HepG2 (cell line): ENCODE measurements at regions not wholly inside any gene's neighbourhood (a gene's known extent, or its start where the extent isn't known, plus 50 kb on each side); places are given as distances from the start of the nearest gene placed in this dataset.

ENCODE experiments used
- ATAC-seq: fragments of 200-7000 bp; cut with Tn5 transposase; 3 replicates; pipeline ENCODE4 v1.9.1; 2020; ENCODE audit warnings: mild to moderate bottlenecking, moderate library complexity
- BruUV-seq: library from RNA; stranded (reverse); fragments of 400-500 nt; replicated peaks from 2 replicates; lab custom pipeline; 2021; lab: Mats Ljungman, UMichigan
- CTCF ChIA-PET: fragments of 300-600 bp; formaldehyde crosslinking; extraction: SDS; loops from one replicate; lab custom pipeline; 2021; ENCODE audit warnings: low total read pairs, inconsistent platforms, low intra/inter-chr PET ratio; lab: Yijun Ruan, JAX
- POLR2A ChIA-PET: fragments of 350-600 bp; sonication (Branson Sonifier 250); formaldehyde crosslinking; loops from one replicate; lab custom pipeline; 2020; ENCODE audit warnings: antibody characterized with exemption, inconsistent platforms; lab: Yijun Ruan, JAX
- DNase-seq: peaks from one replicate; pipeline ENCODE4 v3.0.0-alpha.2; 2015; ENCODE audit warnings: low spot score
- FAIRE-seq: peaks from 3 replicates; lab custom pipeline; 2011; peaks lifted over from hg19 to GRCh38; lab: Jason Lieb, UNC
- H2AFZ ChIP-seq: one replicate; pipeline ENCODE4 v1.6.1; 2011; ENCODE audit warnings: low read length, inconsistent platforms
- H3K27ac ChIP-seq: fragments of 300-600 bp; 3 replicates; pipeline ENCODE4 v1.8.0; 2011; ENCODE audit warnings: mixed run types, mild to moderate bottlenecking, mixed read lengths, low read length, inconsistent platforms; ENCODE audit not compliant: insufficient read depth; ENCODE audit errors: extremely low read length
- H3K27me3 ChIP-seq, 2 experiments: fragments of 200-600 bp in 1 of 2; 2 replicates in 1 of 2; 3 replicates in 1 of 2; pipeline versions ENCODE4 v1.6.0 to v1.8.0; 2011; ENCODE audit warnings: low read length in 2 of 2, mild to moderate bottlenecking in 2 of 2, moderate library complexity in 2 of 2, inconsistent platforms in 1 of 2; ENCODE audit not compliant: insufficient read depth in 2 of 2, control insufficient read depth in 1 of 2
- H3K36me3 ChIP-seq, 2 experiments: fragments of 200-600 bp in 1 of 2; replicated peaks in 1 of 2; 2 replicates in 1 of 2; 3 replicates in 1 of 2; pipeline versions ENCODE4 v1.5.1 to v1.8.0; 2011; ENCODE audit warnings: low read length in 2 of 2, inconsistent platforms in 1 of 2; ENCODE audit not compliant: insufficient read depth in 2 of 2, control insufficient read depth in 1 of 2
- H3K4me1 ChIP-seq: 2 replicates; pipeline ENCODE4 v1.5.1; 2012; ENCODE audit warnings: low read length, inconsistent platforms; ENCODE audit not compliant: insufficient read depth
- H3K4me2 ChIP-seq: 2 replicates; pipeline ENCODE4 v1.6.0; 2011; ENCODE audit warnings: low read depth, low read length, inconsistent platforms
- H3K4me3 ChIP-seq, 3 experiments: fragments of 200-600 bp in 1 of 3; sonication (generic), shearing (Covaris generic) in 1 of 3; replicated peaks in 1 of 3; 2 replicates each; pipeline ENCODE4 v1.5.1; 2011 to 2016; ENCODE audit warnings: low read length in 3 of 3, inconsistent platforms in 2 of 3, low read depth in 2 of 3, mild to moderate bottlenecking in 2 of 3, control low read depth in 1 of 3, mixed read lengths in 1 of 3; ENCODE audit not compliant: insufficient read depth in 1 of 3
- H3K79me2 ChIP-seq: one replicate; pipeline ENCODE4 v1.6.1; 2011; ENCODE audit warnings: low read length, inconsistent platforms; ENCODE audit not compliant: insufficient read depth
- H3K9ac ChIP-seq: 2 replicates; pipeline ENCODE4 v1.6.0; 2011; ENCODE audit warnings: mild to moderate bottlenecking, low read depth, low read length, inconsistent platforms; ENCODE audit not compliant: insufficient read depth
- H3K9me3 ChIP-seq: 2 replicates; pipeline ENCODE4 v1.5.1; 2012; ENCODE audit warnings: mild to moderate bottlenecking, low read length
- H4K20me1 ChIP-seq: 2 replicates; pipeline ENCODE4 v1.6.0; 2011; ENCODE audit warnings: inconsistent platforms, mild to moderate bottlenecking, low read length, moderate library complexity; ENCODE audit not compliant: insufficient read depth
- ARNT2 ChIP-seq: sonication (generic); formaldehyde crosslinking; IDR thresholded peaks from 2 replicates; pipeline ENCODE4 v1.8.0; 2022; ENCODE audit warnings: mild to moderate bottlenecking, low read depth, missing genetic modification reagents, moderate library complexity
- ETV6 ChIP-seq: sonication (generic); formaldehyde crosslinking; conservative IDR thresholded peaks from 2 replicates; pipeline ENCODE4 v1.4.0; 2020; ENCODE audit warnings: missing genetic modification reagents
- GFI1 ChIP-seq: sonication (generic); formaldehyde crosslinking; IDR thresholded peaks from 2 replicates; pipeline ENCODE4 v1.5.0; 2020; ENCODE audit warnings: missing genetic modification reagents, mild to moderate bottlenecking, borderline replicate concordance
- GTF3A ChIP-seq: sonication (generic); formaldehyde crosslinking; conservative IDR thresholded peaks from 2 replicates; pipeline ENCODE4 v1.4.0; 2020; ENCODE audit warnings: mild to moderate bottlenecking, missing genetic modification reagents
- JARID2 ChIP-seq: sonication (generic); formaldehyde crosslinking; IDR thresholded peaks from 2 replicates; pipeline ENCODE4 v1.8.1; 2023; ENCODE audit warnings: missing genetic modification reagents, inconsistent platforms; ENCODE audit not compliant: insufficient replicate concordance
- KMT2A ChIP-seq: sonication (generic); formaldehyde crosslinking; IDR thresholded peaks from 2 replicates; pipeline ENCODE4 v1.4.0; 2020; ENCODE audit warnings: missing genetic modification reagents
- NONO ChIP-seq, 2 experiments: fragments of 450-650 bp in 1 of 2; sonication (generic) in 1 of 2; formaldehyde crosslinking in 1 of 2; IDR thresholded peaks in 1 of 2; conservative IDR thresholded peaks in 1 of 2; 2 replicates each; pipeline versions ENCODE4 v1.6.1 to v1.8.0; 2017 to 2022; ENCODE audit warnings: mild to moderate bottlenecking in 1 of 2, missing genetic modification reagents in 1 of 2, moderate library complexity in 1 of 2
- SATB2 ChIP-seq: sonication (generic); formaldehyde crosslinking; IDR thresholded peaks from 2 replicates; pipeline ENCODE4 v1.5.0; 2020; ENCODE audit warnings: missing genetic modification reagents
- SP4 ChIP-seq: sonication (generic); formaldehyde crosslinking; IDR thresholded peaks from 2 replicates; pipeline ENCODE4 v1.8.1; 2023; ENCODE audit warnings: mild to moderate bottlenecking, missing genetic modification reagents
- TBX2 ChIP-seq: sonication (generic); formaldehyde crosslinking; IDR thresholded peaks from 2 replicates; pipeline ENCODE4 v1.5.0; 2020; ENCODE audit warnings: missing genetic modification reagents, mild to moderate bottlenecking, borderline replicate concordance
- TBX3 ChIP-seq: fragments of 450-650 bp; IDR thresholded peaks from 2 replicates; pipeline ENCODE4 v1.6.1; 2017; ENCODE audit warnings: antibody characterized with exemption, mild to moderate bottlenecking, inconsistent platforms, borderline replicate concordance
- TRIM24 ChIP-seq: sonication (generic); formaldehyde crosslinking; IDR thresholded peaks from 2 replicates; pipeline ENCODE4 v1.8.0; 2022; ENCODE audit warnings: mild to moderate bottlenecking, missing genetic modification reagents
- XBP1 ChIP-seq: sonication (generic); formaldehyde crosslinking; IDR thresholded peaks from 2 replicates; pipeline ENCODE4 v1.5.0; 2020; ENCODE audit warnings: missing genetic modification reagents
- ZNF569 ChIP-seq: sonication (generic); formaldehyde crosslinking; IDR thresholded peaks from 2 replicates; pipeline ENCODE4 v1.5.0; 2020; ENCODE audit warnings: mild to moderate bottlenecking, missing genetic modification reagents, moderate library complexity, borderline replicate concordance
- ZNF83 ChIP-seq: sonication (generic); formaldehyde crosslinking; IDR thresholded peaks from 2 replicates; pipeline ENCODE4 v1.4.0; 2020; ENCODE audit warnings: missing genetic modification reagents, mild to moderate bottlenecking, borderline replicate concordance
- ZNF850 ChIP-seq: sonication (generic); formaldehyde crosslinking; conservative IDR thresholded peaks from 2 replicates; pipeline ENCODE4 v1.9.0; 2021; ENCODE audit warnings: mild to moderate bottlenecking, missing genetic modification reagents
- ZNF891 ChIP-seq: sonication (generic); formaldehyde crosslinking; IDR thresholded peaks from 2 replicates; pipeline ENCODE4 v1.5.0; 2020; ENCODE audit warnings: mild to moderate bottlenecking, missing genetic modification reagents
- ZSCAN22 ChIP-seq: sonication (generic); formaldehyde crosslinking; IDR thresholded peaks from 2 replicates; pipeline ENCODE4 v1.4.0; 2020; ENCODE audit warnings: mild to moderate bottlenecking, missing genetic modification reagents
- WGBS: methylation state at CpG from one replicate; pipeline ENCODE4 v1.1.6; 2017; ENCODE audit warnings: low lambda C conversion rate; 5-methylcytosine and 5-hydroxymethylcytosine counted together
- in situ Hi-C: cut with HindIII; loops from 2 replicates; pipeline ENCODE4 v1.10.0; 2017; ENCODE audit warnings: low pct_unique_long_range_greater_than_20kb; ENCODE audit not compliant: extremely low pct_ligation_motif_present
- intact Hi-C: fragments of 100-400 bp; cut with micrococcal nuclease; formaldehyde crosslinking; loops from one replicate; pipeline ENCODE4 v1.10.0; 2022; ENCODE audit not compliant: unreplicated experiment
- TF ChIP-seq, protein P1 (sequence below): sonication (generic); formaldehyde crosslinking; IDR thresholded peaks from 2 replicates; pipeline ENCODE4 v1.9.0; 2021; ENCODE audit warnings: missing genetic modification reagents, mild to moderate bottlenecking, borderline replicate concordance
- TF ChIP-seq, protein P2 (sequence below): sonication (generic); formaldehyde crosslinking; IDR thresholded peaks from 2 replicates; pipeline ENCODE4; 2020; ENCODE audit warnings: missing genetic modification reagents, mild to moderate bottlenecking, borderline replicate concordance
- TF ChIP-seq, protein P3 (sequence below): sonication (generic); formaldehyde crosslinking; IDR thresholded peaks from 2 replicates; pipeline ENCODE4 v1.5.1; 2020; ENCODE audit warnings: missing genetic modification reagents, mild to moderate bottlenecking, borderline replicate concordance

DNA sequence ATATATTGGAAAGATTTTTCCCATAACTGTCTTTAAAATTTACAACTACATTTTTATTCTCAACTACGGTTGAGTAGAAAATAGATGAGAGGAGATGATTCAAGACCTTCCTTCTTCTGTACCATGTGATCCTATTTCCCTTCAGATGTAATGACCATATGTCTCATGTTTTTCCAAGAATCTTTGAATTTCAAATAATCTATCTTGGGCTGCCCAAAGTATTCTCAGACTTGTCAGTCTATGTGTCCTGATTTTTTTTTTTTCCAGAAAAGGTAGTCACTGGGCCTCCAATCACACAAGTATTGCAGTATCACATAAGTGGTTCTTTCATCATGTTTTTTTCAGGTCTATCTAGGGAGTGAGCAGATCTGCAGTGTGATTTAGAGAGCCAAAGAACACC, 392.4 kb downstream of the RFC3 start (continued):
- TF ChIP-seq SATB2 (CRISPR knock-in tag) (no peak), TRIM24 (CRISPR knock-in tag) (no peak), JARID2 (no peak), SP4 (CRISPR knock-in tag) (no peak), ZSCAN22 (no peak), GFI1 (CRISPR knock-in tag) (no peak), TBX3 (no peak)
- TF ChIP-seq, protein P1, sequence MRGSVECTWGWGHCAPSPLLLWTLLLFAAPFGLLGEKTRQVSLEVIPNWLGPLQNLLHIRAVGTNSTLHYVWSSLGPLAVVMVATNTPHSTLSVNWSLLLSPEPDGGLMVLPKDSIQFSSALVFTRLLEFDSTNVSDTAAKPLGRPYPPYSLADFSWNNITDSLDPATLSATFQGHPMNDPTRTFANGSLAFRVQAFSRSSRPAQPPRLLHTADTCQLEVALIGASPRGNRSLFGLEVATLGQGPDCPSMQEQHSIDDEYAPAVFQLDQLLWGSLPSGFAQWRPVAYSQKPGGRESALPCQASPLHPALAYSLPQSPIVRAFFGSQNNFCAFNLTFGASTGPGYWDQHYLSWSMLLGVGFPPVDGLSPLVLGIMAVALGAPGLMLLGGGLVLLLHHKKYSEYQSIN (CRISPR knock-in tag), result no peak

DNA sequence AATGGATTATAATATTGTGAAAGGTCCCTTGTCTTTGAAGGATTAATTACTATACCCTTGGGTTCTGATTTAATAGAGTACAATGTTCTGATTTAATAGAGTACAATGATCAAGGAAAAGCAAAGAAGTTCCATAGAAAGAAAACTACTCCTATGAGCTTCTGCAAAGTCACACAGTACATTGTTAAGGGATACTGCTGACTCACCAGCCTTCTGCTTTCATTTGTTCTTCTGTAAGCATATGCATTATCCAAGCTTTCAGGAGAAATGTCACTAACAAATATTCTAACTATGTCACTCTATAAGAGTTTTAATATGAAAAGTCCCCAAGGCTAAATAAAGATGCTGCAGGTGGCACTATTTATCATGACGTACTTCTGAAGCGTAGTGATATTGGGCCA, 396.7 kb downstream of the RFC3 start:
- H4K20me1 ChIP-seq, result no peaks in the 10 kb centered on the region
- no peak overlapping the region for H2AFZ ChIP-seq
- H3K36me3 ChIP-seq, result no peaks in the 10 kb centered on the region
- no peak overlapping the region for H3K27ac ChIP-seq
- H3K9me3 ChIP-seq, result no peaks in the 10 kb centered on the region
- no peaks in the 10 kb centered on the region for H3K79me2 ChIP-seq
- no peak for DNase-seq
- H3K4me2 ChIP-seq, result no peak overlapping the region
- ChIA-PET CTCF (no interaction called here), POLR2A (no interaction called here)
- no peak overlapping the region for H3K9ac ChIP-seq
- H3K4me3 ChIP-seq, result no peak overlapping the region
- no peak for FAIRE-seq
- WGBS, result 82% methylated on average over 2 of the region's 2 CpGs
- in situ Hi-C loops, result no loop called here
- H3K27me3 ChIP-seq, result no peaks in the 10 kb centered on the region; a peak in 2 of 5 replicates
- intact Hi-C loops, result no loop called here
- ATAC-seq, result no peak
- no peaks in the 10 kb centered on the region for H3K4me1 ChIP-seq
- BruUV-seq, result no TSS peak
- TF ChIP-seq KMT2A (CRISPR knock-in tag) (no peak), XBP1 (CRISPR knock-in tag) (no peak), GTF3A (CRISPR knock-in tag) (no peak), ZNF83 (no peak), NONO (IDR thresholded peaks at IDR 0.05) (no peak), NONO (CRISPR knock-in tag; conservative IDR thresholded peaks at IDR 0.05) (no peak), ZNF891 (CRISPR knock-in tag) (no peak), ETV6 (no peak), TBX2 (CRISPR knock-in tag) (no peak), ZNF850 (no peak), ARNT2 (CRISPR knock-in tag) (no peak), ZNF569 (CRISPR knock-in tag) (no peak)
- TF ChIP-seq, protein P2, sequence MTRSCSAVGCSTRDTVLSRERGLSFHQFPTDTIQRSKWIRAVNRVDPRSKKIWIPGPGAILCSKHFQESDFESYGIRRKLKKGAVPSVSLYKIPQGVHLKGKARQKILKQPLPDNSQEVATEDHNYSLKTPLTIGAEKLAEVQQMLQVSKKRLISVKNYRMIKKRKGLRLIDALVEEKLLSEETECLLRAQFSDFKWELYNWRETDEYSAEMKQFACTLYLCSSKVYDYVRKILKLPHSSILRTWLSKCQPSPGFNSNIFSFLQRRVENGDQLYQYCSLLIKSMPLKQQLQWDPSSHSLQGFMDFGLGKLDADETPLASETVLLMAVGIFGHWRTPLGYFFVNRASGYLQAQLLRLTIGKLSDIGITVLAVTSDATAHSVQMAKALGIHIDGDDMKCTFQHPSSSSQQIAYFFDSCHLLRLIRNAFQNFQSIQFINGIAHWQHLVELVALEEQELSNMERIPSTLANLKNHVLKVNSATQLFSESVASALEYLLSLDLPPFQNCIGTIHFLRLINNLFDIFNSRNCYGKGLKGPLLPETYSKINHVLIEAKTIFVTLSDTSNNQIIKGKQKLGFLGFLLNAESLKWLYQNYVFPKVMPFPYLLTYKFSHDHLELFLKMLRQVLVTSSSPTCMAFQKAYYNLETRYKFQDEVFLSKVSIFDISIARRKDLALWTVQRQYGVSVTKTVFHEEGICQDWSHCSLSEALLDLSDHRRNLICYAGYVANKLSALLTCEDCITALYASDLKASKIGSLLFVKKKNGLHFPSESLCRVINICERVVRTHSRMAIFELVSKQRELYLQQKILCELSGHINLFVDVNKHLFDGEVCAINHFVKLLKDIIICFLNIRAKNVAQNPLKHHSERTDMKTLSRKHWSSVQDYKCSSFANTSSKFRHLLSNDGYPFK (CRISPR knock-in tag), result no peak
- TF ChIP-seq, protein P3, sequence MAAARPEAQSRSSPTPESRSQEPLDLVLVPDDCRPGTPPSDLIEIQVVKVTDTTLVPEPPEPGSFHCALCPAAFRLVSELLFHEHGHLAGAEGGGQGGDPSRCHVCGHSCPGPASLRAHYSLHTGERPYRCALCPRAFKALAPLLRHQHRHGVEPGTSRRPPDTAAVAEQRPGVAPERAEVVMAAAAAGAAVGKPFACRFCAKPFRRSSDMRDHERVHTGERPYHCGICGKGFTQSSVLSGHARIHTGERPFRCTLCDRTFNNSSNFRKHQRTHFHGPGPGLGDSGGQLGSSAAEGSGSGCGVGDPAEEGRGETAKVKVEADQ (CRISPR knock-in tag), result no peak
